ENCODE measurements at regions not wholly inside any gene's neighbourhood (a gene's known extent, or its start where the extent isn't known, plus 50 kb on each side); places are given as distances from the start of the nearest gene placed in this dataset.

GRCh38 chr2:200743042-200743676 is 68.6 kb upstream of the BZW1 start:
- CTCF ChIA-PET, result no interaction called here
- DNase-seq (no peak), ATAC-seq (no peak)
- Mint-ChIP-seq H3K27ac (no peak overlapping the region), H3K27me3 (peaks cover 13% of the 10 kb centered on the region), H3K9me3 (ENCODE audit: low read depth) (no peaks in the 10 kb centered on the region), H3K4me1 (no peaks in the 10 kb centered on the region), H3K36me3 (no peaks in the 10 kb centered on the region), H3K4me3 (no peak overlapping the region)

GRCh38 chr2:200744201-200744602 is 67.5 kb upstream of the BZW1 start:
- Mint-ChIP-seq H3K4me3 (no peak overlapping the region), H3K27me3 (peaks cover 8% of the 10 kb centered on the region), H3K4me1 (no peaks in the 10 kb centered on the region), H3K36me3 (no peaks in the 10 kb centered on the region), H3K27ac (no peak overlapping the region), H3K9me3 (ENCODE audit: low read depth) (no peaks in the 10 kb centered on the region)
- CTCF ChIA-PET, result no interaction called here
- no peak for DNase-seq
- ATAC-seq, result no peak

- H3K4me1 Mint-ChIP-seq, result no peaks in the 10 kb centered on the region
- H3K9me3 Mint-ChIP-seq (ENCODE audit: low read depth), result no peaks in the 10 kb centered on the region
- H3K27ac Mint-ChIP-seq, result no peak overlapping the region
- H3K36me3 Mint-ChIP-seq, result no peaks in the 10 kb centered on the region
- H3K27me3 Mint-ChIP-seq, result no peaks in the 10 kb centered on the region
- DNase-seq (no peak), ATAC-seq (no peak)
- CTCF ChIA-PET, result no interaction called here
- no peak overlapping the region for H3K4me3 Mint-ChIP-seq
Observed at GRCh38 chr2:200746301-200746700, 65.4 kb upstream of the BZW1 start.

GRCh38 chr2:200747668-200748618 is 63.8 kb upstream of the BZW1 start:
- Mint-ChIP-seq H3K27me3 (peaks cover 11% of the 10 kb centered on the region), H3K27ac (no peak overlapping the region), H3K4me3 (no peak overlapping the region), H3K4me1 (no peaks in the 10 kb centered on the region), H3K9me3 (ENCODE audit: low read depth) (no peaks in the 10 kb centered on the region), H3K36me3 (no peaks in the 10 kb centered on the region)
- no peak for DNase-seq
- CTCF ChIA-PET, result interaction anchor here (0.6 to 1.6 kb wide), 2 partner anchors 11 to 458 kb away, joined by 3 read pairs; no protein-coding TSS in a partner anchor
- no peak for ATAC-seq

GRCh38 chr2:200748779-200749178 is 62.9 kb upstream of the BZW1 start:
- H3K9me3 Mint-ChIP-seq (ENCODE audit: low read depth), result no peaks in the 10 kb centered on the region
- no peak overlapping the region for H3K27ac Mint-ChIP-seq
- H3K27me3 Mint-ChIP-seq, result peaks cover 15% of the 10 kb centered on the region
- DNase-seq (no peak), ATAC-seq (no peak)
- no peaks in the 10 kb centered on the region for H3K36me3 Mint-ChIP-seq
- no peak overlapping the region for H3K4me3 Mint-ChIP-seq
- H3K4me1 Mint-ChIP-seq, result no peaks in the 10 kb centered on the region
- CTCF ChIA-PET, result interaction anchor here (1.4 kb wide), 2 partner anchors 12 to 16 kb away, joined by 3 to 5 read pairs; no protein-coding TSS in a partner anchor

- Mint-ChIP-seq H3K9me3 (ENCODE audit: low read depth) (no peaks in the 10 kb centered on the region), H3K36me3 (no peaks in the 10 kb centered on the region), H3K27me3 (peaks cover 23% of the 10 kb centered on the region), H3K27ac (no peak overlapping the region), H3K4me1 (no peaks in the 10 kb centered on the region), H3K4me3 (no peak overlapping the region)
- CTCF ChIA-PET, result interaction anchor here (1.4 kb wide), 2 partner anchors 13 to 15 kb away, joined by 3 to 5 read pairs; no protein-coding TSS in a partner anchor
- DNase-seq (no peak), ATAC-seq (no peak)
Observed at GRCh38 chr2:200749631-200750322, 61.9 kb upstream of the BZW1 start.

GRCh38 chr2:200750323-200750910 is 61.3 kb upstream of the BZW1 start:
- no peak overlapping the region for H3K27ac Mint-ChIP-seq
- CTCF ChIA-PET, result no interaction called here
- peaks cover 24% of the 10 kb centered on the region for H3K27me3 Mint-ChIP-seq
- ATAC-seq (no peak), DNase-seq (no peak)
- H3K9me3 Mint-ChIP-seq (ENCODE audit: low read depth), result no peaks in the 10 kb centered on the region
- H3K4me3 Mint-ChIP-seq, result no peak overlapping the region
- no peaks in the 10 kb centered on the region for H3K4me1 Mint-ChIP-seq
- H3K36me3 Mint-ChIP-seq, result no peaks in the 10 kb centered on the region

- no peaks in the 10 kb centered on the region for H3K4me1 Mint-ChIP-seq
- no peaks in the 10 kb centered on the region for H3K9me3 Mint-ChIP-seq (ENCODE audit: low read depth)
- CTCF ChIA-PET, result no interaction called here
- peaks cover 28% of the 10 kb centered on the region for H3K27me3 Mint-ChIP-seq
- DNase-seq (no peak), ATAC-seq (no peak)
- no peaks in the 10 kb centered on the region for H3K36me3 Mint-ChIP-seq
- H3K4me3 Mint-ChIP-seq, result no peak overlapping the region
- no peak overlapping the region for H3K27ac Mint-ChIP-seq
Observed at GRCh38 chr2:200751786-200752185, 59.9 kb upstream of the BZW1 start.

- no peaks in the 10 kb centered on the region for H3K36me3 Mint-ChIP-seq
- no peaks in the 10 kb centered on the region for H3K4me1 Mint-ChIP-seq
- H3K9me3 Mint-ChIP-seq (ENCODE audit: low read depth), result no peaks in the 10 kb centered on the region
- ATAC-seq (no peak), DNase-seq (no peak)
- CTCF ChIA-PET, result no interaction called here
- no peak overlapping the region for H3K27ac Mint-ChIP-seq
- no peak overlapping the region for H3K4me3 Mint-ChIP-seq
- peaks cover 34% of the 10 kb centered on the region for H3K27me3 Mint-ChIP-seq
Observed at GRCh38 chr2:200752332-200752731, 59.4 kb upstream of the BZW1 start.

- ATAC-seq, result no peak
- CTCF ChIA-PET, result no interaction called here
- peaks cover 35% of the 10 kb centered on the region for H3K27me3 Mint-ChIP-seq
Observed at GRCh38 chr2:200752835-200753234, 58.9 kb upstream of the BZW1 start.

GRCh38 chr2:200756618-200757321 is 54.9 kb upstream of the BZW1 start:
- Mint-ChIP-seq H3K27ac (no peak overlapping the region), H3K27me3 (peaks cover 40% of the 10 kb centered on the region)
- CTCF ChIA-PET, result interaction anchor here (1.0 kb wide), 1 partner anchor 25 kb away, joined by 3 read pairs; no protein-coding TSS in a partner anchor

More at GRCh38 chr2:200752835-200753234, 58.9 kb upstream of the BZW1 start:
- no peaks in the 10 kb centered on the region for H3K4me1 Mint-ChIP-seq
- no peak overlapping the region for H3K27ac Mint-ChIP-seq
- H3K4me3 Mint-ChIP-seq, result no peak overlapping the region
- H3K9me3 Mint-ChIP-seq (ENCODE audit: low read depth), result no peaks in the 10 kb centered on the region
- H3K36me3 Mint-ChIP-seq, result no peaks in the 10 kb centered on the region
- DNase-seq, result no peak

GRCh38 chr2:200757399-200757798 is 54.3 kb upstream of the BZW1 start:
- no peak for DNase-seq
- H3K27ac Mint-ChIP-seq, result no peak overlapping the region
- ATAC-seq, result no peak
- H3K9me3 Mint-ChIP-seq (ENCODE audit: low read depth), result no peaks in the 10 kb centered on the region
- H3K4me1 Mint-ChIP-seq, result no peaks in the 10 kb centered on the region
- no peak overlapping the region for H3K4me3 Mint-ChIP-seq
- no peaks in the 10 kb centered on the region for H3K36me3 Mint-ChIP-seq
- peaks cover 35% of the 10 kb centered on the region for H3K27me3 Mint-ChIP-seq
- CTCF ChIA-PET, result no interaction called here

More at GRCh38 chr2:200756618-200757321, 54.9 kb upstream of the BZW1 start:
- H3K9me3 Mint-ChIP-seq (ENCODE audit: low read depth), result no peaks in the 10 kb centered on the region
- ATAC-seq (no peak), DNase-seq (no peak)
- no peaks in the 10 kb centered on the region for H3K36me3 Mint-ChIP-seq
- H3K4me3 Mint-ChIP-seq, result no peak overlapping the region
- H3K4me1 Mint-ChIP-seq, result no peaks in the 10 kb centered on the region

- no peak overlapping the region for H3K4me3 Mint-ChIP-seq
- peaks cover 3% of the 10 kb centered on the region for H3K4me1 Mint-ChIP-seq
- no peak overlapping the region for H3K27ac Mint-ChIP-seq
- CTCF ChIA-PET, result interaction anchor here (0.5 kb wide), 1 partner anchor 359 kb away, joined by 5 read pairs; no protein-coding TSS in a partner anchor
- no peak for DNase-seq
- peaks cover 32% of the 10 kb centered on the region for H3K27me3 Mint-ChIP-seq
- ATAC-seq, result no peak
- no peaks in the 10 kb centered on the region for H3K36me3 Mint-ChIP-seq
- no peaks in the 10 kb centered on the region for H3K9me3 Mint-ChIP-seq (ENCODE audit: low read depth)
Observed at GRCh38 chr2:200758341-200758740, 53.4 kb upstream of the BZW1 start.
